SIG-M5 treated with dmso at 0.1 percent for 504 hours (cell line): ENCODE measurements at regions not wholly inside any gene's neighbourhood (a gene's known extent, or its start where the extent isn't known, plus 50 kb on each side); places are given as distances from the start of the nearest gene placed in this dataset.

Source experiments
- DNase-seq: peaks from one replicate; lab custom pipeline; 2025; ENCODE audit not compliant: unreplicated experiment; lab: John Stamatoyannopoulos, UW

GRCh38 chr13:68697551-68697950, 1410.1 kb upstream of the ATXN8OS start:
- peak; percentile 13 for DNase-seq

GRCh38 chr13:68696907-68697306, 1410.7 kb upstream of the ATXN8OS start:
- DNase-seq: no peak

- DNase-seq: no peak
Measured at GRCh38 chr13:68692049-68692448, 1415.6 kb upstream of the ATXN8OS start.

- no peak for DNase-seq
Measured at GRCh38 chr13:68690567-68690966, 1417.1 kb upstream of the ATXN8OS start.

GRCh38 chr13:68676513-68677115, 1431.0 kb upstream of the ATXN8OS start:
- DNase-seq: no peak

GRCh38 chr13:68675209-68675608, 1432.4 kb upstream of the ATXN8OS start:
- no peak for DNase-seq

- no peak for DNase-seq
Measured at GRCh38 chr13:68667863-68668262, 1437.7 kb upstream of the PCDH9 start.

GRCh38 chr13:68666774-68667397, 1436.8 kb upstream of the PCDH9 start:
- no peak for DNase-seq

GRCh38 chr13:68645814-68646213, 1415.7 kb upstream of the PCDH9 start:
- no peak for DNase-seq

GRCh38 chr13:68644611-68645010, 1414.5 kb upstream of the PCDH9 start:
- no peak for DNase-seq

GRCh38 chr13:68636784-68637183, 1406.6 kb upstream of the PCDH9 start:
- DNase-seq: no peak

- DNase-seq: no peak
Measured at GRCh38 chr13:68628994-68629393, 1398.9 kb upstream of the PCDH9 start.

GRCh38 chr13:68627379-68627778, 1397.2 kb upstream of the PCDH9 start:
- no peak for DNase-seq

- no peak for DNase-seq
Measured at GRCh38 chr13:68616600-68617222, 1386.6 kb upstream of the PCDH9 start.

GRCh38 chr13:68609661-68610060, 1379.5 kb upstream of the PCDH9 start:
- no peak for DNase-seq

- DNase-seq: no peak
Measured at GRCh38 chr13:68608147-68608546, 1378.0 kb upstream of the PCDH9 start.

- no peak for DNase-seq
Measured at GRCh38 chr13:68597641-68598040, 1367.5 kb upstream of the PCDH9 start.

GRCh38 chr13:68588623-68589022, 1358.5 kb upstream of the PCDH9 start:
- peak; percentile 32 for DNase-seq

GRCh38 chr13:68584776-68585175, 1354.6 kb upstream of the PCDH9 start:
- no peak for DNase-seq

- DNase-seq: no peak
Measured at GRCh38 chr13:68574053-68574452, 1343.9 kb upstream of the PCDH9 start.

GRCh38 chr13:68551701-68552522, 1321.8 kb upstream of the PCDH9 start:
- no peak for DNase-seq

GRCh38 chr13:68550330-68550729, 1320.2 kb upstream of the PCDH9 start:
- no peak for DNase-seq
